ENCODE measurements at regions not wholly inside any gene's neighbourhood (a gene's known extent, or its start where the extent isn't known, plus 50 kb on each side); places are given as distances from the start of the nearest gene placed in this dataset.

DNA sequence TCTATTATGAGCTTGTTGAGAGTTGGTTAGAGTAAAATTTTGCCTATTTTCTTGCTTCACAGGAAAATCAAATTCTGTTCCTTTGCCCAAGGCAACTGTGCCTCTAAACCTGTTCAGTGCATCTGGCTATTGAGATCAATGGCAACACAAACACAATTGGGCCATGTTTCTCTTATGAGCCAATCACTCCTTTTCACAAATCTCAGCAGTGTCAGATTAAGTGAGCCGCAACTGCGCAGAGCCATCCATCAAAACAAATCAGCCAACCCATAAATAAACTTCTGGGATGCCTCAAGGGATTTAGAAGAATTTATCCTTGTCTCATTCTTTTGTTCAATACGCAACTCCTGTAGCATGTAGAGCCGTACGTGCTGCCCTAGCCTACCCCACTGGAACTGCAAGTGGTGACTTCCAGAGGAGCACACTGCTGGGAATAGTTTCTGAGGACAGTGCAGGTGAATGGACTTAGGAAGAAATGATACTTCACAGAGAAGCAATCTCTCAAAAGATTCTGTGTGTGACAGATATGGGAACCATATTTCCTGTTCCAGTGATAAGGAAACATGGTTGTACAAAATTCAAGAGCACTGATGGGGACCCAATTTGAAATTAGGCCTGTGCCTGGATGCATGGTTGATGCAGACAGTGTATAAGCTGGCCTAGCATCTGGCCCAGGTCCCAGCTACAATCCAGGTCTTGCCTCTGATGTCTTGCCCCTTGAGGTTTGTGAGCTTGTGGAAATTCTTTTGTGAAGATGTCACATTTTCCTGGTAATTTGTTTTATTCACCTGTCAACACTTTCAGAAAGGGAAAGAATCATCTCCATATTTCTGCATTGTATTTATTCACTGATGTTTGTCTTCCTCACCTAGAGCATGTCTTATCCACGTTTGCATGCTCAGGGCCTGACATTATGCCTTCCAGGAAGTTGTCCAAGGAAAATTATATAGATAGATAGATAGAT is 166.2 kb downstream of the URB2 start (continued):
- TF ChIP-seq SP2 (IDR thresholded peaks at IDR 0.05; ENCODE audit: low read length) (no peak), PHF8 (conservative IDR thresholded peaks at IDR 0.05; ENCODE audit: low read depth, low read length) (no peak), CTBP2 (IDR thresholded peaks at IDR 0.05; ENCODE audit: borderline replicate concordance, insufficient read depth, insufficient read length, low read length) (no peak), POLR2AphosphoS5 (IDR thresholded peaks at IDR 0.05; ENCODE audit: low read depth, low read length) (no peak), JUN (IDR thresholded peaks at IDR 0.05; ENCODE audit: low read depth, low read length) (no peak)
